ENCODE measurements at regions not wholly inside any gene's neighbourhood (a gene's known extent, or its start where the extent isn't known, plus 50 kb on each side); places are given as distances from the start of the nearest gene placed in this dataset.
"Not testable (repeated sequence)": the region's sequence is repeated elsewhere in the genome, so short reads cannot be mapped to it uniquely, and the experiment has no call there.

- no peaks in the 10 kb centered on the region for H3K27me3 ChIP-seq
- H3K4me2 ChIP-seq = no peak overlapping the region
- no peak overlapping the region for H3K27ac ChIP-seq
- peaks cover 29 to 40% (median 35%) of the 10 kb centered on the region in 11 experiments for H3K9me3 ChIP-seq (replicated peaks in 1 of 11)
- H3K9ac ChIP-seq = no peak overlapping the region
- H3K4me3 ChIP-seq = no peak overlapping the region
- H3K4me1 ChIP-seq = no peaks in the 10 kb centered on the region
- no peaks in the 10 kb centered on the region for H4K20me1 ChIP-seq
- no peaks in the 10 kb centered on the region for H3K36me3 ChIP-seq
- TF ChIP-seq Cebpa-rat (IDR thresholded peaks at IDR 0.05) = no peak
Observed at GRCh38 chr17:31629696-31630470, 229.2 kb downstream of the COPRS start.

- no peaks in the 10 kb centered on the region for H3K4me1 ChIP-seq
- no peaks in the 10 kb centered on the region for H3K27me3 ChIP-seq
- H3K36me3 ChIP-seq = no peaks in the 10 kb centered on the region
- H3K27ac ChIP-seq = no peak overlapping the region
- TF ChIP-seq Cebpa-rat (IDR thresholded peaks at IDR 0.05) = no peak
- peaks cover 29 to 44% (median 35%) of the 10 kb centered on the region in 11 experiments for H3K9me3 ChIP-seq (replicated peaks in 1 of 11)
- H3K9ac ChIP-seq = no peak overlapping the region
- H3K4me3 ChIP-seq = no peak overlapping the region
- H3K4me2 ChIP-seq = no peak overlapping the region
- no peaks in the 10 kb centered on the region for H4K20me1 ChIP-seq
Observed at GRCh38 chr17:31627960-31628359, 231.1 kb downstream of the COPRS start.

- H4K20me1 ChIP-seq = no peaks in the 10 kb centered on the region
- H3K27me3 ChIP-seq = no peaks in the 10 kb centered on the region
- H3K4me1 ChIP-seq = no peaks in the 10 kb centered on the region
- TF ChIP-seq Cebpa-rat (IDR thresholded peaks at IDR 0.05) = no peak
- no peak overlapping the region for H3K4me2 ChIP-seq
- H3K36me3 ChIP-seq = no peaks in the 10 kb centered on the region
- no peak overlapping the region for H3K9ac ChIP-seq
- H3K4me3 ChIP-seq = no peak overlapping the region
- peaks cover 45 to 63% (median 52%) of the 10 kb centered on the region in 11 experiments for H3K9me3 ChIP-seq (replicated peaks in 1 of 11)
- no peak overlapping the region for H3K27ac ChIP-seq
Observed at GRCh38 chr17:31623990-31624389, 232.5 kb downstream of the RAB11FIP4 start.

- H3K27me3 ChIP-seq = no peaks in the 10 kb centered on the region
- no peak overlapping the region for H3K4me2 ChIP-seq
- H3K36me3 ChIP-seq = no peaks in the 10 kb centered on the region
- H3K9ac ChIP-seq = no peak overlapping the region
- peaks cover 45 to 63% (median 52%) of the 10 kb centered on the region in 11 experiments for H3K9me3 ChIP-seq (replicated peaks in 1 of 11)
- H3K27ac ChIP-seq = no peak overlapping the region
- H4K20me1 ChIP-seq = no peaks in the 10 kb centered on the region
- no peaks in the 10 kb centered on the region for H3K4me1 ChIP-seq
- TF ChIP-seq Cebpa-rat (IDR thresholded peaks at IDR 0.05) = no peak
- no peak overlapping the region for H3K4me3 ChIP-seq
Observed at GRCh38 chr17:31622500-31622899, 231.0 kb downstream of the RAB11FIP4 start.

- Histone ChIP-seq H3K27me3 (no peaks in the 10 kb centered on the region), H3K36me3 (no peaks in the 10 kb centered on the region), H3K4me3 (no peak overlapping the region), H3K4me2 (no peak overlapping the region), H3K4me1 (no peaks in the 10 kb centered on the region), H3K9ac (no peak overlapping the region), H3K9me3 (replicated peaks in 1 of 11) (peaks cover 45 to 63% (median 50%) of the 10 kb centered on the region in 11 experiments), H4K20me1 (no peaks in the 10 kb centered on the region), H3K27ac (no peak overlapping the region)
- no peak for TF ChIP-seq Cebpa-rat (IDR thresholded peaks at IDR 0.05)
Observed at GRCh38 chr17:31621566-31621965, 230.1 kb downstream of the RAB11FIP4 start.

GRCh38 chr17:31611053-31611452 lies 219.6 kb downstream of the RAB11FIP4 start:
- not testable (repeated sequence) for H4K20me1 ChIP-seq; H3K27me3 ChIP-seq; H3K9ac ChIP-seq; H3K9me3 ChIP-seq (replicated peaks in 1 of 11); H3K27ac ChIP-seq; H3K4me3 ChIP-seq; H3K4me2 ChIP-seq; H3K4me1 ChIP-seq; H3K36me3 ChIP-seq

GRCh38 chr17:31609996-31610910 lies 218.8 kb downstream of the RAB11FIP4 start:
- Histone ChIP-seq H3K36me3 (no peaks in the 10 kb centered on the region), H3K27ac (no peak overlapping the region), H3K9me3 (replicated peaks in 1 of 11) (0 out of 22 replicates have a peak, but pooled peaks cover 0 to 8% (median 0%) of the 10 kb centered on the region in 11 experiments), H4K20me1 (no peaks in the 10 kb centered on the region), H3K4me2 (no peak overlapping the region), H3K9ac (no peak overlapping the region), H3K4me3 (no peak overlapping the region), H3K4me1 (peaks cover 0 to 4% (median 0%) of the 10 kb centered on the region in 10 experiments; a peak in 1 of 20 replicates), H3K27me3 (no peaks in the 10 kb centered on the region)
- no peak for TF ChIP-seq Cebpa-rat (IDR thresholded peaks at IDR 0.05)

GRCh38 chr17:31609331-31609730 lies 217.9 kb downstream of the RAB11FIP4 start:
- Histone ChIP-seq H3K4me1 (peaks cover 0 to 4% (median 0%) of the 10 kb centered on the region in 10 experiments; a peak in 1 of 20 replicates), H4K20me1 (no peaks in the 10 kb centered on the region), H3K4me2 (no peak overlapping the region), H3K9me3 (replicated peaks in 1 of 11) (0 out of 22 replicates have a peak, but pooled peaks cover 0 to 8% (median 0%) of the 10 kb centered on the region in 11 experiments), H3K27ac (no peak overlapping the region), H3K9ac (no peak overlapping the region), H3K36me3 (no peaks in the 10 kb centered on the region), H3K4me3 (no peak overlapping the region), H3K27me3 (no peaks in the 10 kb centered on the region)
- TF ChIP-seq Cebpa-rat (IDR thresholded peaks at IDR 0.05) = no peak

GRCh38 chr17:31608659-31609254 lies 217.3 kb downstream of the RAB11FIP4 start:
- no peak overlapping the region for H3K4me2 ChIP-seq
- H4K20me1 ChIP-seq = no peaks in the 10 kb centered on the region
- no peak overlapping the region for H3K4me3 ChIP-seq
- H3K36me3 ChIP-seq = no peaks in the 10 kb centered on the region
- H3K27me3 ChIP-seq = no peaks in the 10 kb centered on the region
- no peak overlapping the region for H3K27ac ChIP-seq
- H3K9me3 ChIP-seq (replicated peaks in 1 of 11) = 0 out of 22 replicates have a peak, but pooled peaks cover 0 to 8% (median 0%) of the 10 kb centered on the region in 11 experiments
- no peak for TF ChIP-seq Cebpa-rat (IDR thresholded peaks at IDR 0.05)
- no peak overlapping the region for H3K9ac ChIP-seq
- H3K4me1 ChIP-seq = peaks cover 0 to 4% (median 0%) of the 10 kb centered on the region in 10 experiments; a peak in 1 of 20 replicates

Measured in BLaER1 treated with 17β-estradiol and CSF1 and Interleukin-3, amounts not matched to agents 10 nM and 100 nM (cell line).